Vagina (tissue), 2 donors: ENCODE measurements at regions not wholly inside any gene's neighbourhood (a gene's known extent, or its start where the extent isn't known, plus 50 kb on each side); places are given as distances from the start of the nearest gene placed in this dataset.

Experiments used
- POLR2A ChIP-seq, 2 donors: fragments of 450-650 bp; IDR thresholded peaks; one replicate each; pipeline ENCODE4 v1.6.1; 2017; ENCODE audit warnings: antibody characterized with exemption in 2 of 2, mild to moderate bottlenecking in 2 of 2, moderate library complexity in 2 of 2
- TF ChIP-seq, protein P1 (sequence below), 3 experiments: fragments of 450-650 bp in 2 of 3; fragments of 200-600 bp in 1 of 3; sonication (generic) in 1 of 3; IDR thresholded peaks; one replicate each; pipeline ENCODE4 v1.5.1; 2017 to 2019; ENCODE audit warnings: antibody characterized with exemption in 3 of 3, mild to moderate bottlenecking in 2 of 3, moderate library complexity in 2 of 3

DNA sequence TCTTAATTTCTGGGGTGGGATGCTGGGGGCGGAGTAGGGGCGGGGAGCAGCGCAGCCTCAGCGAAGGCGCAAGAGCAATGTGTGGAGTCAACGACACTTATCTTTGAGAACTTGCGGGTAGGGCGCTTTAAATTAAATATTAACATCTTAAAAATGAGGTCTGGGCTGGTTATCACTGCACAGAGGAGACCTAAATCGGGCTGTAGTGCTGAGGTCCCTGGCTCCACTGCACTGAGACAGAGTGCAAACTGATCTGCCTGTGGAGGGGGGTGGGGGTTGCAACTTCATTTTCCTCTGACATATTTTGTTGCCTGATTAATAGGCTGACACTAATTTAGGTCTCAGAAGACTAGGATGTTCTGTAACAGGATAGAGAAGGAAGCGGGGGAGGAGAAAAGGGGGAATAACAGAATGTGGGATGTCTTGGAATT, 253.0 kb upstream of the FANCL start:
- no peak for TF ChIP-seq POLR2A (IDR thresholded peaks at IDR 0.05)
- TF ChIP-seq, protein P1, sequence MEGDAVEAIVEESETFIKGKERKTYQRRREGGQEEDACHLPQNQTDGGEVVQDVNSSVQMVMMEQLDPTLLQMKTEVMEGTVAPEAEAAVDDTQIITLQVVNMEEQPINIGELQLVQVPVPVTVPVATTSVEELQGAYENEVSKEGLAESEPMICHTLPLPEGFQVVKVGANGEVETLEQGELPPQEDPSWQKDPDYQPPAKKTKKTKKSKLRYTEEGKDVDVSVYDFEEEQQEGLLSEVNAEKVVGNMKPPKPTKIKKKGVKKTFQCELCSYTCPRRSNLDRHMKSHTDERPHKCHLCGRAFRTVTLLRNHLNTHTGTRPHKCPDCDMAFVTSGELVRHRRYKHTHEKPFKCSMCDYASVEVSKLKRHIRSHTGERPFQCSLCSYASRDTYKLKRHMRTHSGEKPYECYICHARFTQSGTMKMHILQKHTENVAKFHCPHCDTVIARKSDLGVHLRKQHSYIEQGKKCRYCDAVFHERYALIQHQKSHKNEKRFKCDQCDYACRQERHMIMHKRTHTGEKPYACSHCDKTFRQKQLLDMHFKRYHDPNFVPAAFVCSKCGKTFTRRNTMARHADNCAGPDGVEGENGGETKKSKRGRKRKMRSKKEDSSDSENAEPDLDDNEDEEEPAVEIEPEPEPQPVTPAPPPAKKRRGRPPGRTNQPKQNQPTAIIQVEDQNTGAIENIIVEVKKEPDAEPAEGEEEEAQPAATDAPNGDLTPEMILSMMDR (IDR thresholded peaks at IDR 0.05), result no peak
